ENCODE measurements at regions not wholly inside any gene's neighbourhood (a gene's known extent, or its start where the extent isn't known, plus 50 kb on each side); places are given as distances from the start of the nearest gene placed in this dataset.

- no peak for TF ChIP-seq CTCF (IDR thresholded peaks at IDR 0.05; ENCODE audit: low read length)
- TF ChIP-seq EZH2 (optimal IDR thresholded peaks at IDR 0.05; ENCODE audit: low read depth, low read length), result no peak
These were observed 623.7 kb downstream of the MCTP2 start for GRCh38 chr15:94855018-94855408.

Data from MM.1S (cell line).